ENCODE measurements at regions not wholly inside any gene's neighbourhood (a gene's known extent, or its start where the extent isn't known, plus 50 kb on each side); places are given as distances from the start of the nearest gene placed in this dataset.

DNA sequence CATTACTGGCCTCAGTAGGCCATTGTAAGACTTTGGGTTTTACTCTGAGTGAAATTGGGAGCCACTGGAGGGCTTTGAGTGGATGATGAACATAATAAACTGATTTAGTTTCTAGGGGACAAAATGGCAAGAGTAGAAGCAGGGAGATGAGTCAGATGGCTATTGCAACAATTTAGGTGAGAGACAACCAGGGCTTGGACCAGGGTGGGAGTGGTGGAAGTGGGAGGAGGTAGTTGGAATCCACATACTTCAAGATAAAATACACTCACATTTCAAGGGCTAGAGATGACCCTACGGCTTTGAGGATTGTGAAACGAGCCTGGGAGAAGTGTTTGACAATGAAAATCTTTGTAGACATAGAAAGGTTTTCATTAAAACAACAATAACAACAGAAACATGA lies 136.3 kb downstream of the ACTBL2 start:
- no peak overlapping the region for H3K27ac ChIP-seq

DNA sequence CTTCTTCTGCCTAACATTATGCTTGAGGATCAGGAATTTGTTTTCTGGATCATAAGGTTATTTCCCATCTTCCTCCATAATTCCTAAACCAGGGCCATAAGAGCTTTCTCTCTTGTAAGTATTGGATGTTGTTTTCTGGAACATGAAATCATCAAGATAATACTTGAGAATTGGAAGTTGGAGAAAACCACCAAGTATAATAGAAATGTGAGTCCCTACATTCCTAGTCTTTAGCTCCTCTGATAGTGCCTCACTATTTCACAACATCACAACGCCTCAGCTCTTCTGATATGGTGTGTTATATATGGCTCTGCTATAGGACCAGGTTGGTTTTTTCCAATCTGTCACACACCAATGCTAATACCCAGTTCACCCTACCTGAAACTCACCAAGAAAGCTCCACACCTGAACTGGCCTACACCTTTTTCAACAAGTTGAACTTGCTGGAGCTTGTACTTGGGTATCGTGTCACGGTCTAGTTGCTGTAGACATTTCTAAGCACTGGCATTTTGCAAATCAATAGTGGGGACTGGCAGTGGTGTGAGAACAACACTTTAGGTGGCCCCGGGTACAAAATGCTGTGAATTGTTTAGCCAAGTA lies 141.1 kb downstream of the ACTBL2 start:
- intact Hi-C loops (cut with DNase I; ENCODE audit: low total_unique reads): no loop called here
- H3K27ac ChIP-seq: no peak overlapping the region
- H3K27me3 ChIP-seq: no peaks in the 10 kb centered on the region
- no peak for DNase-seq (ENCODE audit: low spot score in 2 of 2)
- TF ChIP-seq, protein P1, sequence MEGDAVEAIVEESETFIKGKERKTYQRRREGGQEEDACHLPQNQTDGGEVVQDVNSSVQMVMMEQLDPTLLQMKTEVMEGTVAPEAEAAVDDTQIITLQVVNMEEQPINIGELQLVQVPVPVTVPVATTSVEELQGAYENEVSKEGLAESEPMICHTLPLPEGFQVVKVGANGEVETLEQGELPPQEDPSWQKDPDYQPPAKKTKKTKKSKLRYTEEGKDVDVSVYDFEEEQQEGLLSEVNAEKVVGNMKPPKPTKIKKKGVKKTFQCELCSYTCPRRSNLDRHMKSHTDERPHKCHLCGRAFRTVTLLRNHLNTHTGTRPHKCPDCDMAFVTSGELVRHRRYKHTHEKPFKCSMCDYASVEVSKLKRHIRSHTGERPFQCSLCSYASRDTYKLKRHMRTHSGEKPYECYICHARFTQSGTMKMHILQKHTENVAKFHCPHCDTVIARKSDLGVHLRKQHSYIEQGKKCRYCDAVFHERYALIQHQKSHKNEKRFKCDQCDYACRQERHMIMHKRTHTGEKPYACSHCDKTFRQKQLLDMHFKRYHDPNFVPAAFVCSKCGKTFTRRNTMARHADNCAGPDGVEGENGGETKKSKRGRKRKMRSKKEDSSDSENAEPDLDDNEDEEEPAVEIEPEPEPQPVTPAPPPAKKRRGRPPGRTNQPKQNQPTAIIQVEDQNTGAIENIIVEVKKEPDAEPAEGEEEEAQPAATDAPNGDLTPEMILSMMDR (IDR thresholded peaks at IDR 0.05): no peak
- TF ChIP-seq POLR2AphosphoS5 (IDR thresholded peaks at IDR 0.05) (no peak), POLR2A (IDR thresholded peaks at IDR 0.05) (no peak)
- H3K36me3 ChIP-seq: no peaks in the 10 kb centered on the region
- no peaks in the 10 kb centered on the region for H3K4me1 ChIP-seq
- H3K9me3 ChIP-seq: no peaks in the 10 kb centered on the region
- H3K4me3 ChIP-seq: no peak overlapping the region

More for the DNA sequence above, 136.3 kb downstream of the ACTBL2 start:
- Histone ChIP-seq H3K9me3 (no peaks in the 10 kb centered on the region), H3K27me3 (no peaks in the 10 kb centered on the region), H3K4me1 (no peaks in the 10 kb centered on the region), H3K36me3 (no peaks in the 10 kb centered on the region), H3K4me3 (no peak overlapping the region)
- intact Hi-C loops (cut with DNase I; ENCODE audit: low total_unique reads): no loop called here
- TF ChIP-seq, protein P1 (IDR thresholded peaks at IDR 0.05): no peak
- TF ChIP-seq POLR2A (IDR thresholded peaks at IDR 0.05) (no peak), POLR2AphosphoS5 (IDR thresholded peaks at IDR 0.05) (no peak)
- DNase-seq (ENCODE audit: low spot score in 2 of 2): no peak

DNA sequence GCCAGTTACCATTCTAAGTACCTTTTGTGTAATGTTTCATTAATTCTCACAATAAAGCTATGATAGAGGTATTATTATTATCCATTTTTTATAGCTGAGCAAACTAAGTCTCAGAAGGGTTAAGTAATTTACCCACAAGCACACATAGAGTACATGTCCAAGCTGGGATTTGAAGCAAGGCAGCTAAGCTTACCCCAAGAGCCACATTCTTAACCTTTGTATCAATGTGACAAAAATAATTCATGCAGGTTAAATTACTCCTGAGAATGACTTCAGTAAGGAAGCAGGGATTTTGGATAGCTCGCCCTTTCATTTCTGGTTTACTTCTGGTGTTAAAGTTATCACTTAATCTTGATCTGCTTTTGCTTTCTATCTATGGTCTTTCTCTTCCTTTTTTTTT lies 141.9 kb downstream of the ACTBL2 start:
- no peak for DNase-seq (ENCODE audit: low spot score in 2 of 2)
- Histone ChIP-seq H3K27me3 (no peaks in the 10 kb centered on the region), H3K36me3 (no peaks in the 10 kb centered on the region), H3K9me3 (no peaks in the 10 kb centered on the region), H3K4me3 (no peak overlapping the region), H3K4me1 (no peaks in the 10 kb centered on the region), H3K27ac (no peak overlapping the region)
- intact Hi-C loops (cut with DNase I; ENCODE audit: low total_unique reads): no loop called here
- TF ChIP-seq, protein P1 (IDR thresholded peaks at IDR 0.05): no peak
- TF ChIP-seq POLR2AphosphoS5 (IDR thresholded peaks at IDR 0.05) (no peak), POLR2A (IDR thresholded peaks at IDR 0.05) (no peak)

DNA sequence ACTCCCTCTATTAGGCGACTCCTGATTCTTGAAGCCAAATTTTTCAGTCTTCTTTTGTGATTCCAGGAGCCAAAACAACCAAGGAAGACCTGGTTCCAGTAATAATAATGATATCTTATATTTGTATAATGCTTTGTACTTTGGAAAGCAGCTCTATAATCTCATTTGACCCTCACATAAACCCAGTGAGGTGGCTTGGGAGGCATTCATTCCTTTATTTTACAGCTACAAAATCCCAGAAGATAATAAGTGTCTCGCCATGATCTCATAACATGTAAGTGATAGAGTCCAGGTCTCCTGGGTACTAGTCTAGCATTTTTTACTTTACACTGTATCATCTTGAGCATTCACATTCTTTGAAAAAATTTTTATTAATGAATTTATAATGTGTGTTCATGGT lies 143.1 kb downstream of the ACTBL2 start:
- intact Hi-C loops (cut with DNase I; ENCODE audit: low total_unique reads): no loop called here
- H3K27me3 ChIP-seq: no peaks in the 10 kb centered on the region

DNA sequence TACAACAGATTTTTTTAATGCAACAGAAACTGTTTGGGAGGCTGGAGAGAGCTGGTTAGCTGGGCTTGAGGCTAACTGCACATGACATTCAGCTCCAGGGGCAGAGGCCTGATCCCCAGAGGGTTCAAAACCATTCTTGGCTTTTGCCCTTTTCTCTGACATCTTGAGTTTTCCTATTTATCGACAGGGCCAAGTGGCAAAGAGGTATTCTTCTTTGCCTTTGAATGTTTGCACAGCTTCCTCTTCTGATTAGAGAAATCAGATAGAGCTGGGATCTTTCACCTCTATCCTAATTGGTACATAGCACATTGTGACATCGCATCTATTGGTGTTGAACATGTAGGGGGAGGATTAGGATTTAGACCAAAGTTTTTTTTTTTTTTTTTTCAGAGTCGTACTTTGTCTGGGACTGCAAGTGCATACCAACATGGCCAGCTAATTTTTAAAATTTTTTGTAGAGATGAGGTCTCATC lies 143.7 kb downstream of the ACTBL2 start:
- no peak for DNase-seq (ENCODE audit: low spot score in 2 of 2)
- no peaks in the 10 kb centered on the region for H3K4me1 ChIP-seq
- no peaks in the 10 kb centered on the region for H3K9me3 ChIP-seq
- H3K4me3 ChIP-seq: no peak overlapping the region
- no peaks in the 10 kb centered on the region for H3K36me3 ChIP-seq
- TF ChIP-seq POLR2AphosphoS5 (IDR thresholded peaks at IDR 0.05) (no peak), POLR2A (IDR thresholded peaks at IDR 0.05) (no peak)
- TF ChIP-seq, protein P1 (IDR thresholded peaks at IDR 0.05): no peak
- H3K27ac ChIP-seq: no peak overlapping the region
- intact Hi-C loops (cut with DNase I; ENCODE audit: low total_unique reads): no loop called here
- H3K27me3 ChIP-seq: no peaks in the 10 kb centered on the region

More for the DNA sequence above, 143.1 kb downstream of the ACTBL2 start:
- no peak for DNase-seq (ENCODE audit: low spot score in 2 of 2)
- Histone ChIP-seq H3K9me3 (no peaks in the 10 kb centered on the region), H3K27ac (no peak overlapping the region), H3K4me3 (no peak overlapping the region), H3K36me3 (no peaks in the 10 kb centered on the region), H3K4me1 (no peaks in the 10 kb centered on the region)
- TF ChIP-seq POLR2A (IDR thresholded peaks at IDR 0.05) (no peak), POLR2AphosphoS5 (IDR thresholded peaks at IDR 0.05) (no peak)
- TF ChIP-seq, protein P1 (IDR thresholded peaks at IDR 0.05): no peak
